B cell (primary cell): ENCODE measurements at regions not wholly inside any gene's neighbourhood (a gene's known extent, or its start where the extent isn't known, plus 50 kb on each side); places are given as distances from the start of the nearest gene placed in this dataset.

ENCODE experiments used
- ATAC-seq: fragments of 200-7000 bp; cut with Tn5 transposase; one replicate; pipeline ENCODE4 v1.10.0; 2021; ENCODE audit warnings: low read depth, mild to moderate bottlenecking, moderate number of reproducible peaks, moderate library complexity
- CTCF ChIA-PET: fragments of 350-600 bp; sonication (Branson Sonifier 250); formaldehyde crosslinking; loops from one replicate; lab custom pipeline; 2021; ENCODE audit warnings: antibody characterized with exemption, inconsistent platforms; lab: Charles Lee
- POLR2A ChIA-PET: fragments of 350-600 bp; sonication (Branson Sonifier 250); formaldehyde crosslinking; loops from one replicate; lab custom pipeline; 2021; ENCODE audit warnings: antibody characterized with exemption; lab: Charles Lee
- DNase-seq: peaks from one replicate; pipeline ENCODE4 v3.0.0; 2013
- H2AFZ ChIP-seq: 2 replicates; pipeline ENCODE4 v1.6.1; 2012; ENCODE audit warnings: mild to moderate bottlenecking, low read depth, low read length; ENCODE audit not compliant: insufficient read depth, poor library complexity, severe bottlenecking
- H3K27ac ChIP-seq, 2 donors: 1 replicate in 1 of 2; 2 replicates in 1 of 2; pipeline ENCODE4 v1.5.1; 2012 to 2013; ENCODE audit warnings: low read length in 2 of 2, mild to moderate bottlenecking in 2 of 2, moderate library complexity in 1 of 2
- H3K27me3 ChIP-seq, 4 experiments: fragments of 200-600 bp in 1 of 4; sonication (generic) in 1 of 4; replicated peaks in 1 of 4; 1 replicate in 2 of 4; 2 replicates in 2 of 4; pipeline versions ENCODE4 v1.6.1 to v1.7.0; 2013 to 2016; ENCODE audit warnings: low read length in 3 of 4, mild to moderate bottlenecking in 2 of 4, mixed read lengths in 1 of 4, moderate library complexity in 1 of 4; ENCODE audit not compliant: insufficient read depth in 4 of 4, control insufficient read depth in 3 of 4; ENCODE audit errors: control extremely low read depth in 1 of 4
- H3K36me3 ChIP-seq, 2 experiments: replicated peaks in 1 of 2; 1 replicate in 1 of 2; 2 replicates in 1 of 2; pipeline versions ENCODE4 v1.6.1 to v1.7.1; 2013; ENCODE audit warnings: low read length in 1 of 2; ENCODE audit not compliant: insufficient read depth in 2 of 2, control insufficient read depth in 1 of 2; ENCODE audit errors: control extremely low read depth in 1 of 2, extremely low read depth in 1 of 2
- H3K4me1 ChIP-seq, 2 donors: fragments of 200-600 bp in 1 of 2; sonication (generic) in 1 of 2; 1 replicate in 1 of 2; 2 replicates in 1 of 2; pipeline versions ENCODE4 v1.5.1 to v1.6.1; 2013 to 2017; ENCODE audit warnings: low read length in 2 of 2; ENCODE audit not compliant: control insufficient read depth in 2 of 2, insufficient read depth in 2 of 2
- H3K4me2 ChIP-seq: replicated peaks from 2 replicates; pipeline ENCODE3; 2012; ENCODE audit warnings: mild to moderate bottlenecking, low read depth, low read length; ENCODE audit not compliant: poor library complexity, severe bottlenecking
- H3K4me3 ChIP-seq, 5 experiments: fragments of 200-600 bp in 1 of 5; sonication (generic) in 1 of 5; 1 replicate in 3 of 5; 2 replicates in 2 of 5; pipeline versions ENCODE4 v1.5.1 to v1.7.0; 2011 to 2016; ENCODE audit warnings: low read length in 4 of 5, mild to moderate bottlenecking in 4 of 5, low read depth in 2 of 5, control low read depth in 1 of 5, moderate library complexity in 1 of 5; ENCODE audit not compliant: insufficient read depth in 1 of 5; ENCODE audit errors: control extremely low read depth in 1 of 5, extremely low read depth in 1 of 5
- H3K79me2 ChIP-seq: fragments of 200-600 bp; sonication (generic); one replicate; pipeline ENCODE4 v1.6.0; 2016; ENCODE audit warnings: low read length; ENCODE audit not compliant: control insufficient read depth, insufficient read depth
- H3K9ac ChIP-seq: fragments of 200-600 bp; sonication (generic); 2 replicates; pipeline ENCODE4 v1.6.1; 2017; ENCODE audit warnings: mild to moderate bottlenecking, low read length, moderate library complexity
- H3K9me3 ChIP-seq, 3 donors: one replicate each; pipeline versions ENCODE4 v1.6.1 to v1.7.1; 2013; ENCODE audit warnings: low read length in 2 of 3; ENCODE audit not compliant: control insufficient read depth in 2 of 3, insufficient read depth in 1 of 3; ENCODE audit errors: control extremely low read depth in 1 of 3
- H4K20me1 ChIP-seq: 2 replicates; pipeline ENCODE4 v1.6.0; 2012; ENCODE audit warnings: mild to moderate bottlenecking, low read length; ENCODE audit not compliant: insufficient read depth, control insufficient read depth, poor library complexity, severe bottlenecking
- H3K27ac Mint-ChIP-seq: one replicate; pipeline ENCODE4 v1.8.0; 2021; ENCODE audit warnings: mixed read lengths
- H3K27me3 Mint-ChIP-seq: one replicate; pipeline ENCODE4 v1.8.0; 2021; ENCODE audit warnings: mixed read lengths
- H3K4me1 Mint-ChIP-seq: one replicate; pipeline ENCODE4 v1.8.0; 2021; ENCODE audit warnings: mixed read lengths
- H3K4me3 Mint-ChIP-seq: one replicate; pipeline ENCODE4 v1.8.0; 2021; ENCODE audit warnings: mixed read lengths
- H3K9me3 Mint-ChIP-seq: one replicate; pipeline ENCODE4 v1.8.0; 2022; ENCODE audit warnings: mixed read lengths; ENCODE audit not compliant: insufficient read depth
- CTCF ChIP-seq: fragments of 200-600 bp; IDR thresholded peaks from one replicate; pipeline ENCODE4 v1.8.0; 2022; ENCODE audit warnings: antibody characterized with exemption, mild to moderate bottlenecking
- EZH2 ChIP-seq: IDR thresholded peaks from 2 replicates; pipeline ENCODE4 v1.6.1; 2012; ENCODE audit warnings: borderline replicate concordance, low read depth, mild to moderate bottlenecking, moderate library complexity, low read length; ENCODE audit not compliant: insufficient read depth, poor library complexity, severe bottlenecking
- WGBS: methylation state at CpG from one replicate; pipeline ENCODE4 v1.1.5; 2013; ENCODE audit warnings: missing lambda C conversion rate; ENCODE audit not compliant: insufficient coverage; 5-methylcytosine and 5-hydroxymethylcytosine counted together
- intact Hi-C: fragments of 100-400 bp; cut with micrococcal nuclease; formaldehyde crosslinking; loops from one replicate; pipeline ENCODE4 v1.10.0; 2022

GRCh38 chr2:52703004-52703403 lies 1064.6 kb upstream of the CHAC2 start:
- DNase-seq (no peak), ATAC-seq (no peak)
- TF ChIP-seq CTCF, result no peak
- TF ChIP-seq EZH2, result no peak
- Histone ChIP-seq H2AFZ (no peak overlapping the region), H3K27me3 (no peaks in the 10 kb centered on the region), H4K20me1 (no peaks in the 10 kb centered on the region), H3K27ac (no peak overlapping the region), H3K9ac (no peak overlapping the region), H3K4me2 (no peak overlapping the region), H3K36me3 (no peaks in the 10 kb centered on the region), H3K79me2 (no peaks in the 10 kb centered on the region), H3K4me3 (no peak overlapping the region), H3K9me3 (peaks cover 0 to 2% (median 0%) of the 10 kb centered on the region in 3 donors), H3K4me1 (no peaks in the 10 kb centered on the region)
- peaks cover 3% of the 10 kb centered on the region for H3K9me3 Mint-ChIP-seq
- 88% methylated on average over 1 of the region's 4 CpGs for WGBS
- no peaks in the 10 kb centered on the region for H3K4me1 Mint-ChIP-seq
- no peak overlapping the region for H3K27ac Mint-ChIP-seq
- intact Hi-C loops, result no loop called here
- CTCF ChIA-PET, result no interaction called here
- H3K27me3 Mint-ChIP-seq, result no peaks in the 10 kb centered on the region
- H3K4me3 Mint-ChIP-seq, result no peak overlapping the region
- POLR2A ChIA-PET, result no interaction called here

- H3K27me3 ChIP-seq, result no peaks in the 10 kb centered on the region
- no peak overlapping the region for H3K9ac ChIP-seq
- intact Hi-C loops, result no loop called here
- no peak overlapping the region for H2AFZ ChIP-seq
- no peaks in the 10 kb centered on the region for H4K20me1 ChIP-seq
- Mint-ChIP-seq H3K4me1 (no peaks in the 10 kb centered on the region), H3K27ac (no peak overlapping the region), H3K27me3 (no peaks in the 10 kb centered on the region), H3K4me3 (no peak overlapping the region), H3K9me3 (peaks cover 3% of the 10 kb centered on the region)
- TF ChIP-seq EZH2, result no peak
- no peak for TF ChIP-seq CTCF
- H3K4me1 ChIP-seq, result no peaks in the 10 kb centered on the region
- peaks cover 0 to under 1% (median 0%) of the 10 kb centered on the region in 3 donors for H3K9me3 ChIP-seq
- no peak overlapping the region for H3K27ac ChIP-seq
- H3K36me3 ChIP-seq, result no peaks in the 10 kb centered on the region
- H3K4me3 ChIP-seq, result no peak overlapping the region
- DNase-seq (no peak), ATAC-seq (no peak)
- no peaks in the 10 kb centered on the region for H3K79me2 ChIP-seq
- POLR2A ChIA-PET, result no interaction called here
- WGBS, result no CpG with 5 or more reads among the region's 3 CpGs
- CTCF ChIA-PET, result no interaction called here
- H3K4me2 ChIP-seq, result no peak overlapping the region
Measured at GRCh38 chr2:52698408-52698807, 1069.2 kb upstream of the CHAC2 start.
